WTC11 (cell line): ENCODE measurements at regions not wholly inside any gene's neighbourhood (a gene's known extent, or its start where the extent isn't known, plus 50 kb on each side); places are given as distances from the start of the nearest gene placed in this dataset.

Source experiments
- ATAC-seq: fragments of 200-7000 bp; cut with Tn5 transposase; 2 replicates; pipeline ENCODE4 v1.10.0; 2021; ENCODE audit warnings: mild to moderate bottlenecking, moderate library complexity
- CTCF ChIA-PET: fragments of 300-600 bp; sonication (Branson Sonifier 250); formaldehyde crosslinking; loops from one replicate; lab custom pipeline; 2021; ENCODE audit warnings: antibody characterized with exemption; lab: Charles Lee
- POLR2A ChIA-PET: fragments of 350-600 bp; sonication (Branson Sonifier 250); formaldehyde crosslinking; loops from one replicate; lab custom pipeline; 2021; ENCODE audit warnings: antibody characterized with exemption; lab: Charles Lee
- DNase-seq: peaks from one replicate; pipeline ENCODE4 v3.0.0; 2021; ENCODE audit warnings: low spot score
- H3K27ac Mint-ChIP-seq: 2 replicates; pipeline ENCODE4 v1.8.0; 2021; ENCODE audit warnings: mixed read lengths
- H3K27me3 Mint-ChIP-seq: 2 replicates; pipeline ENCODE4 v1.8.0; 2021; ENCODE audit warnings: low read depth, mild to moderate bottlenecking, moderate library complexity, mixed read lengths
- H3K36me3 Mint-ChIP-seq: 2 replicates; pipeline ENCODE4 v1.8.0; 2021; ENCODE audit warnings: mixed read lengths
- H3K4me1 Mint-ChIP-seq: 2 replicates; pipeline ENCODE4 v1.8.0; 2022; ENCODE audit warnings: mixed read lengths
- H3K4me3 Mint-ChIP-seq: 2 replicates; pipeline ENCODE4 v1.8.0; 2021; ENCODE audit warnings: mild to moderate bottlenecking, moderate library complexity, mixed read lengths
- H3K9me3 Mint-ChIP-seq: 2 replicates; pipeline ENCODE4 v1.8.0; 2021; ENCODE audit warnings: mixed read lengths
- ATF3 ChIP-seq: sonication (generic); formaldehyde crosslinking; conservative IDR thresholded peaks from 2 replicates; pipeline ENCODE4 v1.8.1; 2022; ENCODE audit warnings: mild to moderate bottlenecking, missing genetic modification reagents
- ATF6 ChIP-seq: sonication (generic); formaldehyde crosslinking; IDR thresholded peaks from 2 replicates; pipeline ENCODE4 v1.8.1; 2023; ENCODE audit warnings: mild to moderate bottlenecking, missing genetic modification reagents
- CBFB ChIP-seq: sonication (generic); formaldehyde crosslinking; IDR thresholded peaks from 2 replicates; pipeline ENCODE4 v1.8.1; 2022; ENCODE audit warnings: mild to moderate bottlenecking, low read depth, missing genetic modification reagents
- E2F1 ChIP-seq: sonication (generic); formaldehyde crosslinking; IDR thresholded peaks from 2 replicates; pipeline ENCODE4 v1.8.0; 2022; ENCODE audit warnings: mild to moderate bottlenecking, missing genetic modification reagents
- E2F5 ChIP-seq: sonication (generic); formaldehyde crosslinking; IDR thresholded peaks from 2 replicates; pipeline ENCODE4 v1.8.1; 2022; ENCODE audit warnings: mild to moderate bottlenecking, moderate library complexity, missing genetic modification reagents
- ERG ChIP-seq: fragments of 250-450 bp; sonication (Bioruptor Pico); IDR thresholded peaks from 2 replicates; pipeline ENCODE4 v1.8.0; 2021; ENCODE audit warnings: mild to moderate bottlenecking
- ETV6 ChIP-seq: sonication (generic); formaldehyde crosslinking; IDR thresholded peaks from 2 replicates; pipeline ENCODE4 v1.8.1; 2022; ENCODE audit warnings: mild to moderate bottlenecking, missing genetic modification reagents
- FOXJ3 ChIP-seq: sonication (generic); formaldehyde crosslinking; IDR thresholded peaks from 2 replicates; pipeline ENCODE4 v1.9.0; 2021; ENCODE audit warnings: missing genetic modification reagents, mild to moderate bottlenecking, borderline replicate concordance
- FOXP1 ChIP-seq: sonication (generic); formaldehyde crosslinking; IDR thresholded peaks from 2 replicates; pipeline ENCODE4 v1.8.0; 2022; ENCODE audit warnings: missing genetic modification reagents, mild to moderate bottlenecking, moderate library complexity, borderline replicate concordance
- IRF1 ChIP-seq: sonication (generic); formaldehyde crosslinking; IDR thresholded peaks from 2 replicates; pipeline ENCODE4 v1.8.0; 2023; ENCODE audit warnings: missing genetic modification reagents
- JAZF1 ChIP-seq: fragments of 250-450 bp; sonication (Bioruptor Pico); IDR thresholded peaks from 2 replicates; pipeline ENCODE4 v1.9.0; 2021; ENCODE audit warnings: moderate library complexity, mild to moderate bottlenecking, inconsistent platforms
- NFYB ChIP-seq: sonication (generic); formaldehyde crosslinking; conservative IDR thresholded peaks from 2 replicates; pipeline ENCODE4 v1.8.0; 2022; ENCODE audit warnings: low read depth, missing genetic modification reagents
- NR1H2 ChIP-seq: sonication (generic); formaldehyde crosslinking; IDR thresholded peaks from 2 replicates; pipeline ENCODE4 v1.9.0; 2021; ENCODE audit warnings: mild to moderate bottlenecking, moderate library complexity, missing genetic modification reagents
- PREB ChIP-seq: sonication (generic); formaldehyde crosslinking; IDR thresholded peaks from 2 replicates; pipeline ENCODE4 v1.8.1; 2022; ENCODE audit warnings: mild to moderate bottlenecking, missing genetic modification reagents, moderate library complexity, borderline replicate concordance
- ZBTB21 ChIP-seq: sonication (generic); formaldehyde crosslinking; IDR thresholded peaks from 2 replicates; pipeline ENCODE4 v1.8.1; 2023; ENCODE audit warnings: mild to moderate bottlenecking, missing genetic modification reagents, borderline replicate concordance
- ZBTB43 ChIP-seq: sonication (generic); formaldehyde crosslinking; IDR thresholded peaks from 2 replicates; pipeline ENCODE4 v1.8.1; 2023; ENCODE audit warnings: mild to moderate bottlenecking, missing genetic modification reagents
- ZNF263 ChIP-seq: sonication (generic); formaldehyde crosslinking; IDR thresholded peaks from 2 replicates; pipeline ENCODE4 v1.8.1; 2022; ENCODE audit warnings: low read depth, mild to moderate bottlenecking, moderate library complexity, missing genetic modification reagents
- ZNF281 ChIP-seq: sonication (generic); formaldehyde crosslinking; IDR thresholded peaks from 2 replicates; pipeline ENCODE4 v1.8.0; 2023; ENCODE audit warnings: mild to moderate bottlenecking, missing genetic modification reagents
- ZNF416 ChIP-seq: fragments of 250-450 bp; sonication (Bioruptor Pico); IDR thresholded peaks from 2 replicates; pipeline ENCODE4 v1.9.0; 2021; ENCODE audit warnings: mild to moderate bottlenecking, inconsistent platforms
- ZSCAN18 ChIP-seq: fragments of 250-450 bp; sonication (Bioruptor Pico); IDR thresholded peaks from 2 replicates; pipeline ENCODE4 v2.1.2; 2022; ENCODE audit warnings: mild to moderate bottlenecking, moderate library complexity

- TF ChIP-seq ERG (CRISPR knock-in tag) = no peak
- no peak for TF ChIP-seq ETV6 (CRISPR knock-in tag)
- TF ChIP-seq ZNF416 (CRISPR knock-in tag) = no peak
- TF ChIP-seq, all 79 proteins: peak for 0
Observed at GRCh38 chr3:15929944-15930571, 132.3 kb upstream of the ANKRD28 start (continued).

- Mint-ChIP-seq H3K4me1 (peaks cover 2% of the 10 kb centered on the region; the same call in 1 of the 2 replicates), H3K4me3 (no peak overlapping the region), H3K27me3 (no peaks in the 10 kb centered on the region), H3K36me3 (no peaks in the 10 kb centered on the region), H3K9me3 (no peaks in the 10 kb centered on the region), H3K27ac (no peak overlapping the region)
- ChIA-PET CTCF (interaction anchor here (0.6 to 1.1 kb wide), 3 partner anchors 23 to 209 kb away, joined by 3 read pairs; no protein-coding TSS in a partner anchor), POLR2A (no interaction called here)
- DNase-seq (no peak), ATAC-seq (no peak)
- TF ChIP-seq PREB (no peak), E2F5 (CRISPR knock-in tag) (no peak), ZNF281 (CRISPR knock-in tag) (no peak), FOXJ3 (CRISPR knock-in tag) (no peak), NR1H2 (CRISPR knock-in tag) (no peak), ZSCAN18 (CRISPR knock-in tag) (no peak), E2F1 (CRISPR knock-in tag) (no peak), ATF6 (CRISPR knock-in tag) (no peak), JAZF1 (CRISPR knock-in tag) (no peak), ATF3 (CRISPR knock-in tag) (no peak), NFYB (CRISPR knock-in tag) (no peak), ZNF263 (CRISPR knock-in tag) (no peak), ZBTB43 (CRISPR knock-in tag) (no peak), CBFB (CRISPR knock-in tag) (no peak), ZBTB21 (CRISPR knock-in tag) (no peak), IRF1 (no peak), FOXP1 (no peak)
Observed at GRCh38 chr3:15932348-15933300, 134.8 kb upstream of the ANKRD28 start.
